ENCODE measurements at regions not wholly inside any gene's neighbourhood (a gene's known extent, or its start where the extent isn't known, plus 50 kb on each side); places are given as distances from the start of the nearest gene placed in this dataset.
"Not testable (repeated sequence)": the region's sequence is repeated elsewhere in the genome, so short reads cannot be mapped to it uniquely, and the experiment has no call there.

- no peak for DNase-seq (ENCODE audit: low read depth, low spot score)
Measured at GRCh38 chr2:144645083-144645778, 125.3 kb upstream of the ZEB2 start.

GRCh38 chr2:144644549-144644948 is 124.6 kb upstream of the ZEB2 start:
- no peak for DNase-seq (ENCODE audit: low read depth, low spot score)

GRCh38 chr2:144643537-144644336 is 123.8 kb upstream of the ZEB2 start:
- DNase-seq (ENCODE audit: low read depth, low spot score) = peak; percentile 23

GRCh38 chr2:144642856-144643255 is 122.9 kb upstream of the ZEB2 start:
- DNase-seq (ENCODE audit: low read depth, low spot score) = no peak

GRCh38 chr2:144642131-144642530 is 122.2 kb upstream of the ZEB2 start:
- no peak for DNase-seq (ENCODE audit: low read depth, low spot score)

GRCh38 chr2:144638250-144638649 is 118.3 kb upstream of the ZEB2 start:
- DNase-seq (ENCODE audit: low read depth, low spot score) = not testable (repeated sequence)

GRCh38 chr2:144636860-144637259 is 116.9 kb upstream of the ZEB2 start:
- not testable (repeated sequence) for DNase-seq (ENCODE audit: low read depth, low spot score)

- DNase-seq (ENCODE audit: low read depth, low spot score) = no peak
Measured at GRCh38 chr2:144632809-144633208, 112.9 kb upstream of the ZEB2 start.

GRCh38 chr2:144631636-144632035 is 111.7 kb upstream of the ZEB2 start:
- DNase-seq (ENCODE audit: low read depth, low spot score) = no peak

- DNase-seq (ENCODE audit: low read depth, low spot score) = no peak
Measured at GRCh38 chr2:144630459-144631215, 110.7 kb upstream of the ZEB2 start.

GRCh38 chr2:144629935-144630334 is 110.0 kb upstream of the ZEB2 start:
- DNase-seq (ENCODE audit: low read depth, low spot score) = no peak

- DNase-seq (ENCODE audit: low read depth, low spot score) = no peak
Measured at GRCh38 chr2:144628566-144628965, 108.6 kb upstream of the ZEB2 start.

GRCh38 chr2:144625626-144626025 is 105.7 kb upstream of the ZEB2 start:
- no peak for DNase-seq (ENCODE audit: low read depth, low spot score)

GRCh38 chr2:144625226-144625625 is 105.3 kb upstream of the ZEB2 start:
- no peak for DNase-seq (ENCODE audit: low read depth, low spot score)

GRCh38 chr2:144624451-144624850 is 104.5 kb upstream of the ZEB2 start:
- no peak for DNase-seq (ENCODE audit: low read depth, low spot score)

GRCh38 chr2:144622373-144622772 is 102.5 kb upstream of the ZEB2 start:
- not testable (repeated sequence) for DNase-seq (ENCODE audit: low read depth, low spot score)

GRCh38 chr2:144621266-144621665 is 101.3 kb upstream of the ZEB2 start:
- DNase-seq (ENCODE audit: low read depth, low spot score) = no peak

- DNase-seq (ENCODE audit: low read depth, low spot score) = no peak
Measured at GRCh38 chr2:144619760-144620159, 99.8 kb upstream of the ZEB2 start.

- DNase-seq (ENCODE audit: low read depth, low spot score) = not testable (repeated sequence)
Measured at GRCh38 chr2:144617171-144617570, 97.3 kb upstream of the ZEB2 start.

GRCh38 chr2:144615866-144616565 is 96.1 kb upstream of the ZEB2 start:
- DNase-seq (ENCODE audit: low read depth, low spot score) = peak; percentile 37

- DNase-seq (ENCODE audit: low read depth, low spot score) = peak; percentile 39
Measured at GRCh38 chr2:144607891-144608521, 88.1 kb upstream of the ZEB2 start.

Measured in astrocyte of the hippocampus (primary cell).